Fibroblast of the aortic adventitia (primary cell): ENCODE measurements at regions not wholly inside any gene's neighbourhood (a gene's known extent, or its start where the extent isn't known, plus 50 kb on each side); places are given as distances from the start of the nearest gene placed in this dataset.
A peak's percentile ranks its signal among the peaks of the same experiment; 100 is the strongest.

Source experiments
- DNase-seq: peaks from one replicate; pipeline ENCODE4 v3.0.0-alpha.2; 2010; ENCODE audit warnings: low read depth
- H3K4me3 ChIP-seq: 2 replicates; pipeline ENCODE4 v1.5.1; 2011; ENCODE audit warnings: low read depth, mild to moderate bottlenecking, control low read depth, low read length, moderate library complexity
- CTCF ChIP-seq: IDR thresholded peaks from 2 replicates; pipeline ENCODE4 v1.5.1; 2011; ENCODE audit warnings: mild to moderate bottlenecking, low read length, control low read depth, inconsistent platforms; ENCODE audit not compliant: insufficient read depth

GRCh38 chr18:40938615-40939014, 1016.4 kb upstream of the PIK3C3 start:
- H3K4me3 ChIP-seq, result no peak overlapping the region
- no peak for DNase-seq
- TF ChIP-seq CTCF, result no peak

GRCh38 chr18:40937386-40937785, 1017.6 kb upstream of the PIK3C3 start:
- no peak for TF ChIP-seq CTCF
- no peak overlapping the region for H3K4me3 ChIP-seq
- DNase-seq, result no peak

GRCh38 chr18:40935423-40935822, 1019.6 kb upstream of the PIK3C3 start:
- DNase-seq, result no peak
- TF ChIP-seq CTCF, result peak; percentile 19

GRCh38 chr18:40932862-40933261, 1022.2 kb upstream of the PIK3C3 start:
- DNase-seq, result no peak
- H3K4me3 ChIP-seq, result no peak overlapping the region
- TF ChIP-seq CTCF, result no peak

More at GRCh38 chr18:40935423-40935822, 1019.6 kb upstream of the PIK3C3 start:
- H3K4me3 ChIP-seq, result no peak overlapping the region

- no peak overlapping the region for H3K4me3 ChIP-seq
- no peak for TF ChIP-seq CTCF
- DNase-seq, result no peak
Observed at GRCh38 chr18:40930211-40930882, 1024.7 kb upstream of the PIK3C3 start.

GRCh38 chr18:40929399-40929798, 1025.6 kb upstream of the PIK3C3 start:
- H3K4me3 ChIP-seq, result no peak overlapping the region
- DNase-seq, result no peak
- no peak for TF ChIP-seq CTCF

- no peak for DNase-seq
- no peak overlapping the region for H3K4me3 ChIP-seq
- TF ChIP-seq CTCF, result no peak
Observed at GRCh38 chr18:40926679-40927078, 1028.4 kb upstream of the PIK3C3 start.
